ENCODE measurements at regions not wholly inside any gene's neighbourhood (a gene's known extent, or its start where the extent isn't known, plus 50 kb on each side); places are given as distances from the start of the nearest gene placed in this dataset.

DNA sequence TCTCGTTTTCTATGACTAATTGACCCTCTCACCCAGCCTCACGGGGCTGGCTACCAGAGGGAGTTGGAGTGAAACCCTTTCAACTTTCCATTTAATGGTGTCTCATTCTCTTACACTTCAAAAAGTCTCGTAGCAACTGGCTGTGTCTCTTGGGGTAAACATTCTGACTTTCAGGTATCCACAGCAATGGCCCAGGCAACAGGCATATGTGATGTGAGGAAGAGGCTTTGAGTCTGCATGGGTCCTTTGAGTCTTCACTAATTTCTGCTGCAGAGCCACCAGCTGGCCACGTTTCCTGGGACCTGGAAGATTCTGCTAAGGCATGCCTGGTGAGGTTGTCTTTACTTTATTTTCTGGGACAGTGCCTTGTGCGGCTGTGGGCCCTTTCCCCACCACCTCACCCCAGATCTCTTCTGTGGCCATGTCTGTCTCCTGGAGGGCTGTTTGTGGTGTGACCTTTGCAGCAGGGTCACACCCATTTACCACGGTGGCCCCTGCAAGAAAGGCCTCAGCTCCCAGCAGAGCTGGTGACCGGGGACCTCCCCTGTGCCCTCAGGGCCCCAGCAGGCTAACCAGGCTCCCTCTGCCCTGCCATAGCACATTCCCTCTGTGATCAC, 112.5 kb upstream of the FRG1 start:
- Mint-ChIP-seq H3K4me3 (ENCODE audit: low read depth) (no peak overlapping the region), H3K27ac (no peak overlapping the region), H3K27me3 (no peaks in the 10 kb centered on the region), H3K9me3 (ENCODE audit: low read depth) (peaks cover 38% of the 10 kb centered on the region), H3K4me1 (ENCODE audit: low read depth) (no peaks in the 10 kb centered on the region), H3K36me3 (ENCODE audit: insufficient read depth) (no peaks in the 10 kb centered on the region)
- no peak for DNase-seq (ENCODE audit: low spot score, unreplicated experiment)
- no peak for TF ChIP-seq CTCF (IDR thresholded peaks at IDR 0.05; ENCODE audit: unreplicated experiment)

GRCh38 chr4:189832528-189832927, 108.1 kb upstream of the FRG1 start:
- Mint-ChIP-seq H3K4me1 (ENCODE audit: low read depth) (no peaks in the 10 kb centered on the region), H3K4me3 (ENCODE audit: low read depth) (no peak overlapping the region), H3K27ac (no peak overlapping the region), H3K27me3 (no peaks in the 10 kb centered on the region), H3K9me3 (ENCODE audit: low read depth) (peaks cover 31% of the 10 kb centered on the region), H3K36me3 (ENCODE audit: insufficient read depth) (no peaks in the 10 kb centered on the region)
- DNase-seq (ENCODE audit: low spot score, unreplicated experiment) = no peak
- no peak for TF ChIP-seq CTCF (IDR thresholded peaks at IDR 0.05; ENCODE audit: unreplicated experiment)

DNA sequence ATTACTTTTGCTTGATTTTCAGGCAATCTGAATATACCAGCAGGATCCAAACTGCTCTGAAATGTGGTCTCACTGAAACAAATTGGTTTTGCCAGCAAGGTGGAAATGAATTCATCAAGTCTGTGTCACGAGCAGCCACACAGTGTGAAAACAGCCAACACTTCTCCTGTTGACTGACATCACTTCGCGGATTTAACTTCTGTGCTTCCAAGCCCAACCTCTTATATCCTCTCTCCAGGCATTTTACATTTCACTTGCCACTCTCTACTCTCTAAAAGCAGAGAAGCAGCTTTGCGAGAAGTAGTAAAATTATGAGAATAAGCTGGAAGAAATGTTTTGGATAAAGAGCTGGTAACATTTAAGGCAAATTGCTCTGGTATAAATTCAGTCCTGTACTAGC, 106.1 kb upstream of the FRG1 start:
- no peaks in the 10 kb centered on the region for H3K36me3 Mint-ChIP-seq (ENCODE audit: insufficient read depth)
- no peaks in the 10 kb centered on the region for H3K4me1 Mint-ChIP-seq (ENCODE audit: low read depth)
- no peaks in the 10 kb centered on the region for H3K27me3 Mint-ChIP-seq
- no peak for TF ChIP-seq CTCF (IDR thresholded peaks at IDR 0.05; ENCODE audit: unreplicated experiment)
- H3K9me3 Mint-ChIP-seq (ENCODE audit: low read depth) = peaks cover 32% of the 10 kb centered on the region
- no peak overlapping the region for H3K4me3 Mint-ChIP-seq (ENCODE audit: low read depth)
- DNase-seq (ENCODE audit: low spot score, unreplicated experiment) = no peak
- H3K27ac Mint-ChIP-seq = no peak overlapping the region

DNA sequence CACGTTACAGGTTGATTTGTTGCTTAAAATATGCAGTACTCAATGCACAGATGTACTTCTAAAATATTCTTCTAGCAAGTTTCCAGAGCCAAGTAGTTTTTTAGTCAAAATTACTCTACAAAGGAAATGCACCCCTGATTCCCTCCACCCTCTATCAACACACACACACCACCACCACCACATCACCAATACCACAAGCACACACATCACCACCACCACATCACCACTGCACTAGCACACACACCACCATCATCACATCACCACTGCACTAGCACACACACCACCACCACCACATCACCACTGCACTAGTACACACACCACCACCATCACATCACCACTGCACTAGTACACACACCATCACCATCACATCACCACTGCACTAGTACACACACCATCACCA, 105.2 kb upstream of the FRG1 start:
- DNase-seq (ENCODE audit: low spot score, unreplicated experiment) = no peak
- no peaks in the 10 kb centered on the region for H3K4me1 Mint-ChIP-seq (ENCODE audit: low read depth)
- H3K27ac Mint-ChIP-seq = no peak overlapping the region
- no peak overlapping the region for H3K4me3 Mint-ChIP-seq (ENCODE audit: low read depth)
- no peaks in the 10 kb centered on the region for H3K36me3 Mint-ChIP-seq (ENCODE audit: insufficient read depth)
- H3K9me3 Mint-ChIP-seq (ENCODE audit: low read depth) = peaks cover 27% of the 10 kb centered on the region
- H3K27me3 Mint-ChIP-seq = no peaks in the 10 kb centered on the region
- no peak for TF ChIP-seq CTCF (IDR thresholded peaks at IDR 0.05; ENCODE audit: unreplicated experiment)

GRCh38 chr4:189837471-189837870, 103.2 kb upstream of the FRG1 start:
- Mint-ChIP-seq H3K27ac (no peak overlapping the region), H3K36me3 (ENCODE audit: insufficient read depth) (no peaks in the 10 kb centered on the region), H3K27me3 (no peaks in the 10 kb centered on the region), H3K4me3 (ENCODE audit: low read depth) (no peak overlapping the region), H3K4me1 (ENCODE audit: low read depth) (no peaks in the 10 kb centered on the region), H3K9me3 (ENCODE audit: low read depth) (peaks cover 30% of the 10 kb centered on the region)
- no peak for DNase-seq (ENCODE audit: low spot score, unreplicated experiment)
- TF ChIP-seq CTCF (IDR thresholded peaks at IDR 0.05; ENCODE audit: unreplicated experiment) = no peak
